GM06990 (cell line): ENCODE measurements at regions not wholly inside any gene's neighbourhood (a gene's known extent, or its start where the extent isn't known, plus 50 kb on each side); places are given as distances from the start of the nearest gene placed in this dataset.

ENCODE experiments used
- DNase-seq: peaks from one replicate; pipeline ENCODE4 v3.0.0-alpha.2; 2011; ENCODE audit not compliant: insufficient read length; ENCODE audit errors: extremely low read depth
- H3K27me3 ChIP-seq: replicated peaks from 2 replicates; pipeline ENCODE4 v1.6.0; 2011; ENCODE audit warnings: low read length; ENCODE audit not compliant: control insufficient read depth, insufficient read depth
- H3K36me3 ChIP-seq: 2 replicates; pipeline ENCODE4 v1.5.1; 2011; ENCODE audit warnings: low read length; ENCODE audit not compliant: control insufficient read depth, insufficient read depth
- H3K4me3 ChIP-seq: replicated peaks from 2 replicates; pipeline ENCODE4 v1.5.1; 2011; ENCODE audit warnings: low read depth, mild to moderate bottlenecking, control low read depth, low read length
- CTCF ChIP-seq: IDR thresholded peaks from 2 replicates; pipeline ENCODE4 v1.5.1; 2011; ENCODE audit warnings: low read length, control low read depth, mild to moderate bottlenecking, inconsistent platforms; ENCODE audit not compliant: insufficient read depth, poor library complexity, severe bottlenecking

GRCh38 chr2:59919579-59919978 is 633.9 kb downstream of the BCL11A start:
- no peak for TF ChIP-seq CTCF
- Histone ChIP-seq H3K4me3 (no peak overlapping the region), H3K36me3 (no peaks in the 10 kb centered on the region), H3K27me3 (no peaks in the 10 kb centered on the region; the same call in 1 of the 2 replicates)
- no peak for DNase-seq

DNA sequence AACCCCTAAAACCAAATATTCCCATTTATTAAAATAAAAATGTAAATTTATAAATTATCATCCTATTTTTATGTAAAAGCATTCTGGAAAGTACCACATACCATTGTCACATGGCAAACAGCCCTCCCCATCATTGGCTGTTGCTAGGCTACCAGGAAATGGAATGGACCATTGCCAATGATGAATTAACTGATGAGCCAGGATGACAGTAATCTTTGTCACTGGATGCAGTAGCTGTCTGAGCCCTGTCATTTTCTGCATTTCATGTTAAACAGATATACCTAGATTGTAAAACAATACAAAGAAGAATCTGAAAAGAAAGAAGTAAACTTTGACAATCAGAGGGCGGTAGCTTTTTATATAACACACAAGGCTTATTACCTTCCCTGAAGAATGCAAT is 641.4 kb downstream of the BCL11A start:
- DNase-seq: no peak
- TF ChIP-seq CTCF: no peak

DNA sequence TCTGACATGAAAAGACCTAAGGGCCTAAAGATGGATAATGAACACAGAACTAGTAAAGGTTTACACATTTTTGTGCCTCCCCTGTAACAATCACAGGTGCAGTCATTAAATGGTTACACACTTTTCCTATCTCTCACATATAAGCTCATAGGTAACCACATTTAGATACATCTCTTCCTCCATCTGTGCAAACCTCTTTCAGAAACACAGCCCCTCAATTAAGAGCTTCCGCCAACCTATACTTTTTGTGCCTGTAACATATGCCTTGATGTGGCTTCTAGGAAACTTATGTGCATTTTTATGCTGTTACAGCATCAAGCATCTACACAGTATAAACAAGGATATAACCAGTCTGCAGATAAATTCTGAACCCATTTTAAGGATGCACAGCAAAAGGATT is 643.3 kb downstream of the BCL11A start:
- DNase-seq: no peak
- no peaks in the 10 kb centered on the region for H3K27me3 ChIP-seq
- no peak for TF ChIP-seq CTCF
- no peaks in the 10 kb centered on the region for H3K36me3 ChIP-seq
- H3K4me3 ChIP-seq: no peak overlapping the region

More for the DNA sequence above, 641.4 kb downstream of the BCL11A start:
- no peaks in the 10 kb centered on the region for H3K27me3 ChIP-seq
- H3K36me3 ChIP-seq: no peaks in the 10 kb centered on the region
- H3K4me3 ChIP-seq: no peak overlapping the region

DNA sequence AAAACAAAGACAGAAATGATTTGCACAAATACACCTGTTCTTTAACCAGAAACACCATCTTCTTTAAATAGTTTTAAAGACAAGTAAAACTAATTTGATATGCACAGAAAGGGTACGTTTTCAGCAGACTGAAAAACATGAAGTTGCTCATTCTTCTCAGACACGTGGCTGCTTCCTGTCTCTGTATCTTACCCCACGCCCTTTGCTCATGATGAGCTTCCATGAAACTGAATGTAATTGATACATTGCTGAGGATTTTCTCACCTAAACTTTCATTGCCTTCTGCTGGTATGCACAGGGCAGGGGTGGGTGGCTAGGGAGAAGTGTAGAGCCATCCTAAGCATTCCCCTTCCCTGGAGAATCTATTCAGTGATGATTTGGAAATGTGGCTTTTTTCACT is 644.3 kb downstream of the BCL11A start:
- TF ChIP-seq CTCF: no peak
- no peak for DNase-seq
- Histone ChIP-seq H3K4me3 (no peak overlapping the region), H3K27me3 (no peaks in the 10 kb centered on the region), H3K36me3 (no peaks in the 10 kb centered on the region)

DNA sequence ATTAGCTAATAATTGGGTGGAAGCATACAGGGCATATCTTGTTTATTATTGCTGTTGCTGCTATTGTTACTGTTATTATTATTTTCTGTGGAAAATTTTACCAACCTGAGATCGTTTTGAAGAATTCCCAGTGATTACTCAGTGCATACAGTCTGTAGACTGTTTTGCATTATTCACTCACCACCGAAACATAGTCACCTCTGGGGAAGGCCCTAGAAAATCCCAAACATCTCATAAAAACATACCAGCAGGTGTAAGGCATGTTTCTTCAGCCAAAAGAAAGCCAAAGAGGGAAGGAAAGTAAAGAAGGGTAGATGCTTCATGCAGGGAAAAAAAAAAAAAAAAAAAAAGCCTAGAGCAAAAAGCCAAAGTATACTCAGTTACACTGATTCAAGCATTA is 647.7 kb downstream of the BCL11A start:
- DNase-seq: no peak

More for the DNA sequence above, 647.7 kb downstream of the BCL11A start:
- Histone ChIP-seq H3K27me3 (no peaks in the 10 kb centered on the region), H3K4me3 (no peak overlapping the region), H3K36me3 (no peaks in the 10 kb centered on the region)
- no peak for TF ChIP-seq CTCF
